CD4-positive, alpha-beta T cell treated with Interleukin-17A for 4 hours (primary cell): ENCODE measurements at regions not wholly inside any gene's neighbourhood (a gene's known extent, or its start where the extent isn't known, plus 50 kb on each side); places are given as distances from the start of the nearest gene placed in this dataset.

Source experiments
- DNase-seq: peaks from one replicate; pipeline ENCODE4 v3.0.0-alpha.2; 2020; ENCODE audit warnings: mixed read lengths

GRCh38 chr21:41086569-41086968 lies 81.4 kb upstream of the BACE2 start:
- DNase-seq, result no peak

- DNase-seq, result no peak
Observed at GRCh38 chr21:41090981-41091380, 77.0 kb upstream of the BACE2 start.

GRCh38 chr21:41091616-41092015 lies 76.3 kb upstream of the BACE2 start:
- no peak for DNase-seq

- DNase-seq, result no peak
Observed at GRCh38 chr21:41092312-41092711, 75.6 kb upstream of the BACE2 start.

GRCh38 chr21:41095983-41096382 lies 72.0 kb upstream of the BACE2 start:
- DNase-seq, result no peak

- no peak for DNase-seq
Observed at GRCh38 chr21:41098076-41098475, 69.9 kb upstream of the BACE2 start.

- no peak for DNase-seq
Observed at GRCh38 chr21:41098481-41099042, 69.4 kb upstream of the BACE2 start.

GRCh38 chr21:41100826-41101550 lies 67.0 kb upstream of the BACE2 start:
- no peak for DNase-seq

GRCh38 chr21:41102281-41102680 lies 65.7 kb upstream of the BACE2 start:
- DNase-seq, result no peak

- DNase-seq, result no peak
Observed at GRCh38 chr21:41107602-41108001, 60.4 kb upstream of the BACE2 start.

- DNase-seq, result no peak
Observed at GRCh38 chr21:41108668-41109585, 59.0 kb upstream of the BACE2 start.

GRCh38 chr21:41110161-41110560 lies 57.8 kb upstream of the BACE2 start:
- DNase-seq, result no peak

- no peak for DNase-seq
Observed at GRCh38 chr21:41110664-41111063, 57.3 kb upstream of the BACE2 start.

GRCh38 chr21:41111681-41112080 lies 56.3 kb upstream of the BACE2 start:
- no peak for DNase-seq

GRCh38 chr21:41112740-41113692 lies 54.9 kb upstream of the BACE2 start:
- DNase-seq, result peak; percentile 9

- no peak for DNase-seq
Observed at GRCh38 chr21:41115851-41116250, 52.1 kb upstream of the BACE2 start.
